ENCODE measurements at regions not wholly inside any gene's neighbourhood (a gene's known extent, or its start where the extent isn't known, plus 50 kb on each side); places are given as distances from the start of the nearest gene placed in this dataset.

- Histone ChIP-seq H3K23ac (ENCODE audit: insufficient read length) (no peak overlapping the region), H3K79me1 (ENCODE audit: low read depth, low read length) (no peaks in the 10 kb centered on the region), H3K9me3 (ENCODE audit: insufficient read depth in 2 of 2, low read depth in 1 of 2, low read length in 1 of 2) (no peaks in the 10 kb centered on the region), H4K8ac (ENCODE audit: extremely low read depth, insufficient read depth, low read length) (no peak overlapping the region), H4K91ac (replicated peaks; ENCODE audit: insufficient read length, low read length) (no peak overlapping the region), H3K27ac (ENCODE audit: low read depth, low read length) (no peak overlapping the region), H3K36me3 (ENCODE audit: control insufficient read depth in 2 of 4, insufficient read depth in 4 of 4, low read length in 3 of 4) (no peaks in the 10 kb centered on the region), H3K4me2 (ENCODE audit: insufficient read depth in 1 of 2, low read depth in 2 of 2, low read length in 2 of 2) (no peak overlapping the region), H3K14ac (ENCODE audit: insufficient read length) (no peak overlapping the region), H2AFZ (ENCODE audit: low read length) (no peak overlapping the region), H3K56ac (replicated peaks; ENCODE audit: insufficient read length, low read depth, low read length) (no peak overlapping the region), H3K23me2 (ENCODE audit: low read depth, low read length) (no peaks in the 10 kb centered on the region), H2BK15ac (ENCODE audit: low read length) (no peak overlapping the region), H3K9ac (replicated peaks in 1 of 4; ENCODE audit: extremely low read depth in 1 of 4, low read depth in 3 of 4, low read length in 3 of 4) (no peak overlapping the region), H2BK5ac (ENCODE audit: low read depth, low read length) (no peak overlapping the region), H3K4me3 (ENCODE audit: extremely low read depth in 1 of 4, insufficient read depth in 2 of 4, low read depth in 3 of 4, low read length in 4 of 4) (no peak overlapping the region), H2AK5ac (ENCODE audit: low read depth, low read length) (no peak overlapping the region), H4K5ac (ENCODE audit: insufficient read length, low read depth, low read length) (no peak overlapping the region), H2BK120ac (replicated peaks; ENCODE audit: low read depth, low read length) (no peak overlapping the region), H3K27me3 (replicated peaks in 1 of 4; ENCODE audit: control insufficient read depth in 3 of 4, extremely low read depth in 1 of 4, insufficient read depth in 3 of 4, low read length in 3 of 4) (no peaks in the 10 kb centered on the region), H3K4me1 (replicated peaks in 1 of 4; ENCODE audit: control insufficient read depth in 3 of 4, insufficient read depth in 4 of 4, low read length in 3 of 4) (peaks cover 0 to 2% (median 0%) of the 10 kb centered on the region in 4 experiments; a peak in 1 of 7 replicates), H3K4ac (replicated peaks; ENCODE audit: insufficient read length, low read depth, low read length) (no peak overlapping the region), H3K18ac (ENCODE audit: extremely low read depth, low read length) (no peak overlapping the region), H4K20me1 (replicated peaks in 1 of 2; ENCODE audit: control insufficient read depth in 1 of 2, insufficient read depth in 2 of 2, low read length in 2 of 2) (no peaks in the 10 kb centered on the region), H2BK20ac (ENCODE audit: low read length) (no peak overlapping the region), H2BK12ac (ENCODE audit: low read depth, low read length) (no peak overlapping the region), H3K79me2 (ENCODE audit: control insufficient read depth in 1 of 2, insufficient read depth in 2 of 2, low read length in 2 of 2) (no peaks in the 10 kb centered on the region)
- ChIA-PET POLR2A (ENCODE audit: partially characterized antibody) (no interaction called here), CTCF (ENCODE audit: partially characterized antibody) (no interaction called here)
- no peak for DNase-seq (ENCODE audit: low read depth in 1 of 2, low spot score in 2 of 2)
- no peak for FAIRE-seq
- 86% methylated on average over 4 of the region's 4 CpGs; no CpG with 5 or more reads in 1 of the 2 experiments for WGBS, 2 experiments (ENCODE audit: extremely low coverage in 1 of 2, insufficient coverage in 1 of 2, insufficient read length in 1 of 2, insufficient replicate concordance in 2 of 2, low coverage in 1 of 2, low lambda C conversion rate in 2 of 2, missing lambda C conversion rate in 1 of 2)
- TF ChIP-seq EZH2 (IDR thresholded peaks at IDR 0.05; ENCODE audit: low read depth, low read length, severe bottlenecking) (no peak), HDAC6 (IDR thresholded peaks at IDR 0.05; ENCODE audit: low read depth, low read length) (no peak), SIRT6 (IDR thresholded peaks at IDR 0.05; ENCODE audit: low read length) (no peak), EGR1 (IDR thresholded peaks at IDR 0.05; ENCODE audit: borderline replicate concordance, low read depth, low read length) (no peak), BRCA1 (IDR thresholded peaks at IDR 0.05; ENCODE audit: low read depth, low read length) (no peak), RFX5 (IDR thresholded peaks at IDR 0.05; ENCODE audit: borderline replicate concordance, low read depth, low read length) (no peak), BCL11A (IDR thresholded peaks at IDR 0.05; ENCODE audit: low read depth in 2 of 2, low read length in 2 of 2) (no peak)
Measured at GRCh38 chr7:124649397-124650014, 116.1 kb downstream of the GPR37 start.
